GM23338 (cell line): ENCODE measurements at regions not wholly inside any gene's neighbourhood (a gene's known extent, or its start where the extent isn't known, plus 50 kb on each side); places are given as distances from the start of the nearest gene placed in this dataset.

ENCODE experiments used
- ATAC-seq: fragments of 200-7000 bp; cut with Tn5 transposase; 3 replicates; pipeline ENCODE4 v1.9.1; 2020
- DNase-seq: peaks from one replicate; pipeline ENCODE4 v3.0.0-alpha.2; 2015; ENCODE audit warnings: low spot score
- H2AFZ ChIP-seq: fragments of 200-600 bp; sonication (generic); 2 replicates; pipeline ENCODE4 v1.8.0; 2016; ENCODE audit warnings: antibody characterized with exemption, mild to moderate bottlenecking, moderate library complexity
- H3F3A ChIP-seq: fragments of 200-600 bp; sonication (generic); replicated peaks from 2 replicates; pipeline ENCODE4 v1.8.0; 2017; ENCODE audit warnings: antibody characterized with exemption, mixed run types, low read depth
- H3K27ac ChIP-seq: fragments of 200-600 bp; sonication (generic); 2 replicates; pipeline ENCODE4 v1.6.1; 2016; ENCODE audit warnings: low read depth
- H3K27me3 ChIP-seq: fragments of 200-600 bp; sonication (generic); 2 replicates; pipeline ENCODE4 v1.8.0; 2016; ENCODE audit warnings: mild to moderate bottlenecking, mixed run types, moderate library complexity; ENCODE audit not compliant: insufficient read depth
- H3K36me3 ChIP-seq: fragments of 200-600 bp; sonication (generic); 2 replicates; pipeline ENCODE4 v1.8.0; 2016; ENCODE audit warnings: mild to moderate bottlenecking; ENCODE audit not compliant: insufficient read depth
- H3K4me1 ChIP-seq: fragments of 200-600 bp; sonication (generic); 2 replicates; pipeline ENCODE4 v1.8.0; 2016; ENCODE audit warnings: mild to moderate bottlenecking, moderate library complexity; ENCODE audit not compliant: insufficient read depth
- H3K4me2 ChIP-seq: fragments of 200-600 bp; sonication (generic); 2 replicates; pipeline ENCODE4 v1.7.1; 2017; ENCODE audit warnings: mixed run types
- H3K4me3 ChIP-seq: fragments of 200-600 bp; sonication (generic); 2 replicates; pipeline ENCODE4 v1.6.1; 2016; ENCODE audit warnings: mixed run types
- H3K79me2 ChIP-seq: fragments of 200-600 bp; sonication (generic); replicated peaks from 2 replicates; pipeline ENCODE4 v1.8.0; 2017; ENCODE audit warnings: mild to moderate bottlenecking; ENCODE audit not compliant: insufficient read depth
- H3K9me2 ChIP-seq: fragments of 200-600 bp; sonication (generic); 2 replicates; pipeline ENCODE4 v1.8.0; 2017; ENCODE audit not compliant: insufficient read depth
- H4K20me1 ChIP-seq: fragments of 200-600 bp; sonication (generic); replicated peaks from 2 replicates; pipeline ENCODE4 v1.8.0; 2017; ENCODE audit warnings: mild to moderate bottlenecking; ENCODE audit not compliant: insufficient read depth
- H3K27ac Mint-ChIP-seq: 2 replicates; pipeline ENCODE4 v1.8.0; 2020; ENCODE audit warnings: inconsistent platforms, mild to moderate bottlenecking, moderate library complexity, mixed read lengths
- H3K27me3 Mint-ChIP-seq: 3 replicates; pipeline ENCODE4 v1.8.0; 2022; ENCODE audit warnings: low read depth, mild to moderate bottlenecking, moderate library complexity, mixed read lengths, inconsistent platforms; ENCODE audit not compliant: insufficient read depth, poor library complexity
- H3K36me3 Mint-ChIP-seq: 3 replicates; pipeline ENCODE4 v1.8.0; 2021; ENCODE audit warnings: low read depth, mild to moderate bottlenecking, inconsistent platforms, moderate library complexity, mixed read lengths
- H3K4me1 Mint-ChIP-seq: 3 replicates; pipeline ENCODE4 v1.8.0; 2020; ENCODE audit warnings: mild to moderate bottlenecking, inconsistent platforms, mixed read lengths
- H3K4me3 Mint-ChIP-seq: 3 replicates; pipeline ENCODE4 v1.8.0; 2021; ENCODE audit warnings: moderate library complexity, mild to moderate bottlenecking, inconsistent platforms, mixed read lengths
- H3K9me3 Mint-ChIP-seq: 3 replicates; pipeline ENCODE4 v1.8.0; 2020; ENCODE audit warnings: moderate library complexity, mild to moderate bottlenecking, inconsistent platforms, mixed read lengths
- CREB1 ChIP-seq: fragments of 250-450 bp; sonication (Bioruptor Pico); IDR thresholded peaks from 2 replicates; pipeline ENCODE4 v1.5.0; 2020; ENCODE audit warnings: low read depth, mild to moderate bottlenecking, moderate library complexity
- EZH2 ChIP-seq: fragments of 200-600 bp; sonication (generic); IDR thresholded peaks from one replicate; pipeline ENCODE4 v1.8.0; 2017; ENCODE audit warnings: antibody characterized with exemption, mild to moderate bottlenecking, low read depth; ENCODE audit not compliant: unreplicated experiment
- EZH2phosphoT487 ChIP-seq: fragments of 200-600 bp; sonication (generic); IDR thresholded peaks from one replicate; pipeline ENCODE4 v1.8.1; 2018; ENCODE audit warnings: antibody characterized with exemption; ENCODE audit not compliant: unreplicated experiment
- JUNB ChIP-seq: IDR thresholded peaks from one replicate; pipeline ENCODE4 v1.6.1; 2016; ENCODE audit warnings: antibody characterized with exemption; ENCODE audit not compliant: unreplicated experiment
- NANOG ChIP-seq: IDR thresholded peaks from 2 replicates; pipeline ENCODE4 v1.6.1; 2016; ENCODE audit warnings: antibody characterized with exemption, borderline replicate concordance
- POLR2AphosphoS5 ChIP-seq: IDR thresholded peaks from 2 replicates; pipeline ENCODE4 v1.6.1; 2016; ENCODE audit warnings: antibody characterized with exemption, low read depth
- STAT1 ChIP-seq: IDR thresholded peaks from one replicate; pipeline ENCODE4 v1.6.1; 2016; ENCODE audit warnings: antibody characterized with exemption; ENCODE audit not compliant: unreplicated experiment
- ZNF114 ChIP-seq: fragments of 250-450 bp; sonication (Bioruptor Pico); IDR thresholded peaks from 2 replicates; pipeline ENCODE4 v1.5.0; 2020; ENCODE audit warnings: mild to moderate bottlenecking, moderate library complexity
- ZNF331 ChIP-seq: fragments of 250-450 bp; sonication (Bioruptor Pico); IDR thresholded peaks from 2 replicates; pipeline ENCODE4 v1.5.0; 2020; ENCODE audit warnings: low read depth, mild to moderate bottlenecking, moderate library complexity
- TF ChIP-seq, protein P1 (sequence below): IDR thresholded peaks from 2 replicates; pipeline ENCODE4 v1.6.1; 2016; ENCODE audit warnings: antibody characterized with exemption
- TF ChIP-seq, protein P2 (sequence below): IDR thresholded peaks from one replicate; pipeline ENCODE4 v1.6.1; 2018; ENCODE audit warnings: antibody characterized with exemption; ENCODE audit not compliant: unreplicated experiment
- TF ChIP-seq, protein P3 (sequence below), 2 experiments: fragments of 200-600 bp in 1 of 2; sonication (generic) in 1 of 2; conservative IDR thresholded peaks; 2 replicates each; pipeline versions ENCODE4 v1.5.1 to v1.6.1; 2016 to 2017; ENCODE audit warnings: antibody characterized with exemption in 2 of 2, low read depth in 2 of 2, mild to moderate bottlenecking in 2 of 2, moderate library complexity in 1 of 2

DNA sequence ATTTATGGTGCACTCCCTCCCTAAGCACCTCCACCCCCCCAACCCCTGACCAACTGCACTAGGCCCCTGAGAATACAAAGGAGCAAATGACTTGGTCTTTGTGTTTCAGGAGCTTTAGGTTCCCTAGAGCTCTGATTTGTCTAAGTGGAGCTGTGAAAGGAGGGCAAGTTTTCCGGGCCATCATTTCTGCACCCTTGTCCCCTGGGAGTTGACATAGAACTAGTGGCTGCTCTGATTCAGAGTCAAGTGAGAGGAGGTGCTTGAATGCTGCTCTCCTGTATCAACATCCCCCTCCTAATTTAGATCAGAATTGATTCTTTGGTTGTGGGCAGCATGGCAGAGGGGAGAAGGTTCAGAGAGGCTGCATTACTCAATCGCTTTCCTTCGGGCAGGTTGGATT, 391.6 kb downstream of the KCNRG start:
- Histone ChIP-seq H4K20me1 (no peaks in the 10 kb centered on the region), H3K36me3 (no peaks in the 10 kb centered on the region; the same call in 1 of the 2 replicates), H3K27ac (no peak overlapping the region), H3F3A (no peaks in the 10 kb centered on the region), H3K79me2 (no peaks in the 10 kb centered on the region), H2AFZ (no peak overlapping the region), H3K4me2 (no peak overlapping the region), H3K4me3 (no peak overlapping the region), H3K27me3 (no peaks in the 10 kb centered on the region), H3K4me1 (no peaks in the 10 kb centered on the region), H3K9me2 (peaks cover 7% of the 10 kb centered on the region; the same call in 1 of the 2 replicates)
- TF ChIP-seq STAT1, result no peak
- no peak for TF ChIP-seq CREB1 (CRISPR knock-in tag)
- TF ChIP-seq ZNF331, result no peak
- H3K9me3 Mint-ChIP-seq, result no peaks in the 10 kb centered on the region
- H3K27me3 Mint-ChIP-seq, result no peaks in the 10 kb centered on the region
- H3K27ac Mint-ChIP-seq, result no peak overlapping the region
- no peaks in the 10 kb centered on the region; the same call in 2 of the 3 replicates for H3K36me3 Mint-ChIP-seq
- H3K4me1 Mint-ChIP-seq, result peaks cover 11% of the 10 kb centered on the region
- ATAC-seq (no peak), DNase-seq (no peak)
- no peak overlapping the region for H3K4me3 Mint-ChIP-seq

DNA sequence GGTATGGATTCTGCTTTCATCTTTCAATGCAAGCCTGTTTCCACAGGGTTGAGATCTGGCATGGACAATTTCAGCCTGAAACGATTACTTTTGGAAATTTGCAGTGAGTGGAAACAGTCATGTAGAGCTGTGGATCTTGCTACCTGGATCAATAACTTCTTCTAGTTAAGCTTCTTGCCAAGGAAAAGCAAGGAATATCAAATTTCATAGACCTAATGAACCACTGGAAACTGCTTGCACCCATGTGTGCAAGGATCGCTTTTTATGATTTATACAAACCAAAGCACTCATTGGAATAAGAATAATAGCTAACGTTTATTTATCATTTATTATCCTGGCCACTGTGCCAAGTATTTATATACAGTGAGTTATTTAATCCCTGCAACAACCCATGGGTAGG, 392.8 kb downstream of the KCNRG start:
- no peaks in the 10 kb centered on the region for H3K27me3 Mint-ChIP-seq
- Histone ChIP-seq H3K4me2 (no peak overlapping the region), H3K9me2 (peaks cover 7% of the 10 kb centered on the region; the same call in 1 of the 2 replicates), H3K4me1 (no peaks in the 10 kb centered on the region), H3K27me3 (no peaks in the 10 kb centered on the region), H4K20me1 (no peaks in the 10 kb centered on the region), H3F3A (no peaks in the 10 kb centered on the region), H3K4me3 (no peak overlapping the region), H3K79me2 (no peaks in the 10 kb centered on the region), H3K36me3 (no peaks in the 10 kb centered on the region; the same call in 1 of the 2 replicates), H3K27ac (no peak overlapping the region), H2AFZ (no peak overlapping the region)
- no peaks in the 10 kb centered on the region; the same call in 2 of the 3 replicates for H3K36me3 Mint-ChIP-seq
- H3K27ac Mint-ChIP-seq, result no peak overlapping the region
- H3K9me3 Mint-ChIP-seq, result no peaks in the 10 kb centered on the region
- peaks cover 11% of the 10 kb centered on the region for H3K4me1 Mint-ChIP-seq
- DNase-seq (no peak), ATAC-seq (no peak)
- no peak overlapping the region for H3K4me3 Mint-ChIP-seq
- TF ChIP-seq NANOG, result no peak
- no peak for TF ChIP-seq EZH2
- TF ChIP-seq EZH2phosphoT487, result no peak
- no peak for TF ChIP-seq CREB1 (CRISPR knock-in tag)
- TF ChIP-seq, protein P1, sequence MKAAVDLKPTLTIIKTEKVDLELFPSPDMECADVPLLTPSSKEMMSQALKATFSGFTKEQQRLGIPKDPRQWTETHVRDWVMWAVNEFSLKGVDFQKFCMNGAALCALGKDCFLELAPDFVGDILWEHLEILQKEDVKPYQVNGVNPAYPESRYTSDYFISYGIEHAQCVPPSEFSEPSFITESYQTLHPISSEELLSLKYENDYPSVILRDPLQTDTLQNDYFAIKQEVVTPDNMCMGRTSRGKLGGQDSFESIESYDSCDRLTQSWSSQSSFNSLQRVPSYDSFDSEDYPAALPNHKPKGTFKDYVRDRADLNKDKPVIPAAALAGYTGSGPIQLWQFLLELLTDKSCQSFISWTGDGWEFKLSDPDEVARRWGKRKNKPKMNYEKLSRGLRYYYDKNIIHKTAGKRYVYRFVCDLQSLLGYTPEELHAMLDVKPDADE, result no peak
- TF ChIP-seq JUNB, result no peak
- TF ChIP-seq, protein P2, sequence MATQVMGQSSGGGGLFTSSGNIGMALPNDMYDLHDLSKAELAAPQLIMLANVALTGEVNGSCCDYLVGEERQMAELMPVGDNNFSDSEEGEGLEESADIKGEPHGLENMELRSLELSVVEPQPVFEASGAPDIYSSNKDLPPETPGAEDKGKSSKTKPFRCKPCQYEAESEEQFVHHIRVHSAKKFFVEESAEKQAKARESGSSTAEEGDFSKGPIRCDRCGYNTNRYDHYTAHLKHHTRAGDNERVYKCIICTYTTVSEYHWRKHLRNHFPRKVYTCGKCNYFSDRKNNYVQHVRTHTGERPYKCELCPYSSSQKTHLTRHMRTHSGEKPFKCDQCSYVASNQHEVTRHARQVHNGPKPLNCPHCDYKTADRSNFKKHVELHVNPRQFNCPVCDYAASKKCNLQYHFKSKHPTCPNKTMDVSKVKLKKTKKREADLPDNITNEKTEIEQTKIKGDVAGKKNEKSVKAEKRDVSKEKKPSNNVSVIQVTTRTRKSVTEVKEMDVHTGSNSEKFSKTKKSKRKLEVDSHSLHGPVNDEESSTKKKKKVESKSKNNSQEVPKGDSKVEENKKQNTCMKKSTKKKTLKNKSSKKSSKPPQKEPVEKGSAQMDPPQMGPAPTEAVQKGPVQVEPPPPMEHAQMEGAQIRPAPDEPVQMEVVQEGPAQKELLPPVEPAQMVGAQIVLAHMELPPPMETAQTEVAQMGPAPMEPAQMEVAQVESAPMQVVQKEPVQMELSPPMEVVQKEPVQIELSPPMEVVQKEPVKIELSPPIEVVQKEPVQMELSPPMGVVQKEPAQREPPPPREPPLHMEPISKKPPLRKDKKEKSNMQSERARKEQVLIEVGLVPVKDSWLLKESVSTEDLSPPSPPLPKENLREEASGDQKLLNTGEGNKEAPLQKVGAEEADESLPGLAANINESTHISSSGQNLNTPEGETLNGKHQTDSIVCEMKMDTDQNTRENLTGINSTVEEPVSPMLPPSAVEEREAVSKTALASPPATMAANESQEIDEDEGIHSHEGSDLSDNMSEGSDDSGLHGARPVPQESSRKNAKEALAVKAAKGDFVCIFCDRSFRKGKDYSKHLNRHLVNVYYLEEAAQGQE, result no peak
- no peak for TF ChIP-seq ZNF114 (CRISPR knock-in tag)
- TF ChIP-seq, protein P3, sequence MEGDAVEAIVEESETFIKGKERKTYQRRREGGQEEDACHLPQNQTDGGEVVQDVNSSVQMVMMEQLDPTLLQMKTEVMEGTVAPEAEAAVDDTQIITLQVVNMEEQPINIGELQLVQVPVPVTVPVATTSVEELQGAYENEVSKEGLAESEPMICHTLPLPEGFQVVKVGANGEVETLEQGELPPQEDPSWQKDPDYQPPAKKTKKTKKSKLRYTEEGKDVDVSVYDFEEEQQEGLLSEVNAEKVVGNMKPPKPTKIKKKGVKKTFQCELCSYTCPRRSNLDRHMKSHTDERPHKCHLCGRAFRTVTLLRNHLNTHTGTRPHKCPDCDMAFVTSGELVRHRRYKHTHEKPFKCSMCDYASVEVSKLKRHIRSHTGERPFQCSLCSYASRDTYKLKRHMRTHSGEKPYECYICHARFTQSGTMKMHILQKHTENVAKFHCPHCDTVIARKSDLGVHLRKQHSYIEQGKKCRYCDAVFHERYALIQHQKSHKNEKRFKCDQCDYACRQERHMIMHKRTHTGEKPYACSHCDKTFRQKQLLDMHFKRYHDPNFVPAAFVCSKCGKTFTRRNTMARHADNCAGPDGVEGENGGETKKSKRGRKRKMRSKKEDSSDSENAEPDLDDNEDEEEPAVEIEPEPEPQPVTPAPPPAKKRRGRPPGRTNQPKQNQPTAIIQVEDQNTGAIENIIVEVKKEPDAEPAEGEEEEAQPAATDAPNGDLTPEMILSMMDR (conservative IDR thresholded peaks at IDR 0.05; ENCODE audit: low read depth in 2 of 2), result no peak
- no peak for TF ChIP-seq POLR2AphosphoS5
